ENCODE measurements at regions not wholly inside any gene's neighbourhood (a gene's known extent, or its start where the extent isn't known, plus 50 kb on each side); places are given as distances from the start of the nearest gene placed in this dataset.

DNA sequence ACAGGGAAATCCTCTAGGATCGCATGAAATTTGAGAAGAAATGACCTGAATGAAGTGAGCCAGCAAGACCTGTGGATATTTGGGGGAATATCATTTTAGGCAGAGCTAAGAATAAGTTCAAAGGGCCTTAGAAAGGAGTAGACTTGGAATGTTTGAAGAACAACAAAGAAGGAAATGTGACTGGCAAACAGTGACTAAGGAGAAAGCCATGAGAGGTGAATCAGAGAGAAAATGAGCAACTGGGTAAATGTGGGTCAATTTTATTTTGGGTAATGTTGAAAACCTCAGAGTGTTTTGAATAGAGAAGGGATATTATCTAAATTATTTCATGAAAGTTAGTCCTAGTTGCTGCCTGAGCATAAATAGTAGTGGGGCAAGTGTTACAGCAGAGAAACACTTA lies 672.8 kb downstream of the LMO4 start:
- intact Hi-C loops (cut with DNase I, micrococcal nuclease) = no loop called here
- no peaks in the 10 kb centered on the region for H3K27me3 ChIP-seq (ENCODE audit: control insufficient read depth in 1 of 2, insufficient read depth in 2 of 2, low read length in 2 of 2)
- POLR2A ChIA-PET = no interaction called here
- H3K27ac ChIP-seq (ENCODE audit: low read depth in 1 of 2, low read length in 2 of 2) = no peak overlapping the region
- CTCF ChIA-PET = no interaction called here
- TF ChIP-seq, protein P1, sequence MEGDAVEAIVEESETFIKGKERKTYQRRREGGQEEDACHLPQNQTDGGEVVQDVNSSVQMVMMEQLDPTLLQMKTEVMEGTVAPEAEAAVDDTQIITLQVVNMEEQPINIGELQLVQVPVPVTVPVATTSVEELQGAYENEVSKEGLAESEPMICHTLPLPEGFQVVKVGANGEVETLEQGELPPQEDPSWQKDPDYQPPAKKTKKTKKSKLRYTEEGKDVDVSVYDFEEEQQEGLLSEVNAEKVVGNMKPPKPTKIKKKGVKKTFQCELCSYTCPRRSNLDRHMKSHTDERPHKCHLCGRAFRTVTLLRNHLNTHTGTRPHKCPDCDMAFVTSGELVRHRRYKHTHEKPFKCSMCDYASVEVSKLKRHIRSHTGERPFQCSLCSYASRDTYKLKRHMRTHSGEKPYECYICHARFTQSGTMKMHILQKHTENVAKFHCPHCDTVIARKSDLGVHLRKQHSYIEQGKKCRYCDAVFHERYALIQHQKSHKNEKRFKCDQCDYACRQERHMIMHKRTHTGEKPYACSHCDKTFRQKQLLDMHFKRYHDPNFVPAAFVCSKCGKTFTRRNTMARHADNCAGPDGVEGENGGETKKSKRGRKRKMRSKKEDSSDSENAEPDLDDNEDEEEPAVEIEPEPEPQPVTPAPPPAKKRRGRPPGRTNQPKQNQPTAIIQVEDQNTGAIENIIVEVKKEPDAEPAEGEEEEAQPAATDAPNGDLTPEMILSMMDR (IDR thresholded peaks at IDR 0.05) = no peak
- ATAC-seq (ENCODE audit: poor library complexity) (no peak), DNase-seq (no peak)
- no peak overlapping the region for H3K4me3 Mint-ChIP-seq
- no peaks in the 10 kb centered on the region for H3K4me1 ChIP-seq (ENCODE audit: insufficient read depth, low read length)
- H3K4me1 Mint-ChIP-seq (ENCODE audit: low read depth) = no peaks in the 10 kb centered on the region
- H3K27ac Mint-ChIP-seq = no peak overlapping the region
- H3K9me3 ChIP-seq (ENCODE audit: control insufficient read depth in 1 of 2, insufficient read depth in 1 of 2, low read length in 2 of 2) = no peaks in the 10 kb centered on the region
- no peaks in the 10 kb centered on the region for H3K36me3 ChIP-seq (ENCODE audit: insufficient read depth, low read length)
- H3K27me3 Mint-ChIP-seq = peaks cover 6% of the 10 kb centered on the region
- no peak overlapping the region for H3K4me3 ChIP-seq (ENCODE audit: low read length)
- H3K36me3 Mint-ChIP-seq (ENCODE audit: low read depth) = no peaks in the 10 kb centered on the region
- no peaks in the 10 kb centered on the region for H3K9me3 Mint-ChIP-seq

DNA sequence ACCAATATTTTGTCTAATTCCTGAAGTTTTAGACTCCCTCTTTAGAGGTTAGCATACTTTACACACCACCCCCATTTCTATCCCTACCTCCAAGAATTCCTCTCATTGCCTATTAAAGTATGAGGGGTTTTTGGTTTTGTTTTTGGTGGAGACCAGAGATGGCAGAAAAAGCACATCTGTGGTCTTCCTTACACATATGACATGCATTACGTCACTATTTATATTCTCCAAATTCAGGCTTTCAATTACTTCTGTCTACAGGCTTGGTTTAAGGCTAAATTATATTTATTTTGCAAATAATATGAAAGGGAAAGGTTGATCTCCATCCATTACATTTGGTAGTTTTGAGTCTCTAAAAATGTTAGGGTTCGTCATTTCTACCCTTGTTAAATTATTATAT lies 674.6 kb downstream of the LMO4 start:
- Mint-ChIP-seq H3K9me3 (no peaks in the 10 kb centered on the region), H3K4me3 (no peak overlapping the region)

DNA sequence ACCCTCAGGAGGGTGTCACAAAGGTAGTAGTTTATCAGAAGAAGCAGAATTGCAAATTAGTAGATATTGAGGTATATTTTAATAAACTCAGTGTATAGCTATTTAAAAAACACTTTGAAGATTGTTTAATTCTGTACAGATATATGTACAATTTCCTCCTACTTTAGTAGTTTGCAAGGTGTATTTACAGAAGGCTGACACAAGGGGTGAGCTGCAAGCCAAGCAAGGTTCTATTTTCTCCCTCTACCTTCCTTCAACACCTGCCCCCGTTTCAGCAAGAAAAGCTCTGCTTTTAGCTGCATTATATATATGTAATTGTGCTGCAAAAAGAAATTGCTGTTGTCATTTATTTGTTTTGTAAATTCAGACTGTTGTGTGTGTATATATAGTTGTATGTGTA lies 674.2 kb upstream of the PKN2 start:
- Histone ChIP-seq H3K4me3 (ENCODE audit: low read length) (no peak overlapping the region), H3K4me1 (ENCODE audit: insufficient read depth, low read length) (no peaks in the 10 kb centered on the region), H3K27ac (ENCODE audit: low read depth in 1 of 2, low read length in 2 of 2) (no peak overlapping the region), H3K27me3 (ENCODE audit: control insufficient read depth in 1 of 2, insufficient read depth in 2 of 2, low read length in 2 of 2) (peaks cover 0 to 8% of the 10 kb centered on the region in 2 experiments), H3K36me3 (ENCODE audit: insufficient read depth, low read length) (no peaks in the 10 kb centered on the region), H3K9me3 (ENCODE audit: control insufficient read depth in 1 of 2, insufficient read depth in 1 of 2, low read length in 2 of 2) (no peaks in the 10 kb centered on the region)
- Mint-ChIP-seq H3K9me3 (no peaks in the 10 kb centered on the region), H3K4me3 (no peak overlapping the region), H3K27ac (no peak overlapping the region), H3K36me3 (ENCODE audit: low read depth) (no peaks in the 10 kb centered on the region), H3K4me1 (ENCODE audit: low read depth) (no peaks in the 10 kb centered on the region), H3K27me3 (peaks cover 4% of the 10 kb centered on the region)
- DNase-seq (no peak), ATAC-seq (ENCODE audit: poor library complexity) (no peak)
- intact Hi-C loops (cut with DNase I, micrococcal nuclease) = no loop called here
- ChIA-PET CTCF (no interaction called here), POLR2A (no interaction called here)
- TF ChIP-seq, protein P1 (IDR thresholded peaks at IDR 0.05) = no peak

More for the DNA sequence above, 674.6 kb downstream of the LMO4 start:
- H3K4me1 Mint-ChIP-seq (ENCODE audit: low read depth) = no peaks in the 10 kb centered on the region
- no peaks in the 10 kb centered on the region for H3K36me3 Mint-ChIP-seq (ENCODE audit: low read depth)
- TF ChIP-seq, protein P1 (IDR thresholded peaks at IDR 0.05) = no peak
- intact Hi-C loops (cut with DNase I, micrococcal nuclease) = no loop called here
- peaks cover 6% of the 10 kb centered on the region for H3K27me3 Mint-ChIP-seq
- no peaks in the 10 kb centered on the region for H3K27me3 ChIP-seq (ENCODE audit: control insufficient read depth in 1 of 2, insufficient read depth in 2 of 2, low read length in 2 of 2)
- no peaks in the 10 kb centered on the region for H3K4me1 ChIP-seq (ENCODE audit: insufficient read depth, low read length)
- H3K27ac ChIP-seq (ENCODE audit: low read depth in 1 of 2, low read length in 2 of 2) = no peak overlapping the region
- ATAC-seq (ENCODE audit: poor library complexity) (no peak), DNase-seq (no peak)
- H3K36me3 ChIP-seq (ENCODE audit: insufficient read depth, low read length) = no peaks in the 10 kb centered on the region
- no peak overlapping the region for H3K27ac Mint-ChIP-seq
- POLR2A ChIA-PET = no interaction called here
- CTCF ChIA-PET = no interaction called here
- H3K9me3 ChIP-seq (ENCODE audit: control insufficient read depth in 1 of 2, insufficient read depth in 1 of 2, low read length in 2 of 2) = no peaks in the 10 kb centered on the region
- no peak overlapping the region for H3K4me3 ChIP-seq (ENCODE audit: low read length)

All from CD4-positive, alpha-beta T cell (primary cell).